ENCODE measurements at regions not wholly inside any gene's neighbourhood (a gene's known extent, or its start where the extent isn't known, plus 50 kb on each side); places are given as distances from the start of the nearest gene placed in this dataset.
"Not testable (repeated sequence)": the region's sequence is repeated elsewhere in the genome, so short reads cannot be mapped to it uniquely, and the experiment has no call there.

GRCh38 chr19:27971869-27972268, 1241.1 kb downstream of the UQCRFS1 start:
- DNase-seq = no peak

- no peak for DNase-seq
These were observed 1241.9 kb downstream of the UQCRFS1 start for GRCh38 chr19:27971071-27971470.

GRCh38 chr19:27966390-27966816, 1246.5 kb downstream of the UQCRFS1 start:
- peak in 1 of 2 donors; percentile 16 for DNase-seq

- DNase-seq = no peak
These were observed 1248.8 kb downstream of the UQCRFS1 start for GRCh38 chr19:27964185-27964584.

- DNase-seq = no peak
These were observed 1250.7 kb downstream of the UQCRFS1 start for GRCh38 chr19:27962264-27962663.

GRCh38 chr19:27955485-27956480, 1257.2 kb downstream of the UQCRFS1 start:
- DNase-seq = no peak

GRCh38 chr19:27942607-27943006, 1270.3 kb downstream of the UQCRFS1 start:
- DNase-seq = not testable (repeated sequence)

GRCh38 chr19:27936139-27936538, 1276.8 kb downstream of the UQCRFS1 start:
- DNase-seq = no peak

- DNase-seq = no peak
These were observed 1277.3 kb downstream of the UQCRFS1 start for GRCh38 chr19:27935669-27936068.

- DNase-seq = no peak
These were observed 1283.6 kb downstream of the UQCRFS1 start for GRCh38 chr19:27929399-27929798.

- DNase-seq = no peak
These were observed 1287.7 kb downstream of the UQCRFS1 start for GRCh38 chr19:27925202-27925601.

- no peak for DNase-seq
These were observed 1290.0 kb downstream of the UQCRFS1 start for GRCh38 chr19:27922970-27923369.

- DNase-seq = no peak
These were observed 1292.2 kb downstream of the UQCRFS1 start for GRCh38 chr19:27920774-27921173.

GRCh38 chr19:27918818-27919217, 1294.1 kb downstream of the UQCRFS1 start:
- no peak for DNase-seq

GRCh38 chr19:27911122-27911898, 1301.6 kb downstream of the UQCRFS1 start:
- DNase-seq = no peak

GRCh38 chr19:27909861-27910260, 1303.1 kb downstream of the UQCRFS1 start:
- no peak for DNase-seq

- DNase-seq = no peak
These were observed 1303.6 kb downstream of the UQCRFS1 start for GRCh38 chr19:27909185-27909840.

- DNase-seq = peak; percentile 67 to 85
These were observed 1306.9 kb downstream of the UQCRFS1 start for GRCh38 chr19:27906081-27906480.

GRCh38 chr19:27905074-27905473, 1307.9 kb downstream of the UQCRFS1 start:
- no peak for DNase-seq

- DNase-seq = no peak
These were observed 1311.9 kb downstream of the UQCRFS1 start for GRCh38 chr19:27901078-27901477.

GRCh38 chr19:27896091-27896490, 1316.9 kb downstream of the UQCRFS1 start:
- no peak for DNase-seq

GRCh38 chr19:27894906-27895754, 1317.8 kb downstream of the UQCRFS1 start:
- DNase-seq = no peak

All from hippocampal formation (tissue), 2 donors.